GM23248 (cell line): ENCODE measurements at regions not wholly inside any gene's neighbourhood (a gene's known extent, or its start where the extent isn't known, plus 50 kb on each side); places are given as distances from the start of the nearest gene placed in this dataset.

ENCODE experiments used
- EZH2 ChIP-seq: fragments of 200-600 bp; sonication (generic); IDR thresholded peaks from 2 replicates; pipeline ENCODE4 v1.6.1; 2018; ENCODE audit warnings: antibody characterized with exemption, mild to moderate bottlenecking; ENCODE audit not compliant: insufficient read depth, poor library complexity, severe bottlenecking
- EZH2phosphoT487 ChIP-seq: fragments of 200-600 bp; sonication (generic); IDR thresholded peaks from 2 replicates; pipeline ENCODE4 v1.6.1; 2018; ENCODE audit warnings: antibody characterized with exemption, moderate library complexity, mild to moderate bottlenecking, low read depth; ENCODE audit not compliant: insufficient read depth

GRCh38 chr20:55446301-55446700 is 559.0 kb downstream of the CBLN4 start:
- TF ChIP-seq EZH2 (no peak), EZH2phosphoT487 (no peak)
